ENCODE measurements at regions not wholly inside any gene's neighbourhood (a gene's known extent, or its start where the extent isn't known, plus 50 kb on each side); places are given as distances from the start of the nearest gene placed in this dataset.

DNA sequence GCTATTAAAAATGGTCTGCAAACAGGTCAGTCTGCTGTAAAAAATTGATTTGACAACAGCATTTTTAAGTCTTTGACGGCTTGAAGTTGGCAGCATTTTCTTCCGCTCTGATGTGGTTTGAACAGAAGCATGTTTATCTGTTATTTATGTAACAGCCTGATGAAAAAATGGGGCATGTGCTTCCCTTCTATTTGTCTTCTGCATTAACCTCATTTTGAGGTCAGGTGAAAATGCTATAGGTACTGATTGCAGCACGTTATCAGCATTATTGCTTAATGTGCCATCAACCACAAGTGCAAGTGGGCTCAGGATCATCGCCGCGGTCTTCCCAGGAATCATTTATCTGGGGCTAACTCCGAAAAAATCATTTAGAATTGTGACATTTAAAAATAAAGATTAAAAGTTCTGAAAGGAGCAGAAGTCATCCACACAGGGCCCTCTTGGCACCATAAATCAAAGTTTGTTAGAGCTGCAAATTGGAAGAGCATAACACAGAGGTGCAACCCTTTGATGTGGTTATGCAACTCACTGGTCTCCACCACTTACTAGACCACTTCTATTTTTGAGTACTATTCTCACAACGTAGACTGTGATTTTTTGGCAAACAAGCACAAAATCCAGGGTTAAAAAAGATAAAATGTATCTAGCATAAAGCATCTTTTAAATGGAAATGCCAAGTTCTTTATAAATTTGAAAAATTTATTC, 307.7 kb downstream of the MDFIC start:
- TF ChIP-seq, protein P1, sequence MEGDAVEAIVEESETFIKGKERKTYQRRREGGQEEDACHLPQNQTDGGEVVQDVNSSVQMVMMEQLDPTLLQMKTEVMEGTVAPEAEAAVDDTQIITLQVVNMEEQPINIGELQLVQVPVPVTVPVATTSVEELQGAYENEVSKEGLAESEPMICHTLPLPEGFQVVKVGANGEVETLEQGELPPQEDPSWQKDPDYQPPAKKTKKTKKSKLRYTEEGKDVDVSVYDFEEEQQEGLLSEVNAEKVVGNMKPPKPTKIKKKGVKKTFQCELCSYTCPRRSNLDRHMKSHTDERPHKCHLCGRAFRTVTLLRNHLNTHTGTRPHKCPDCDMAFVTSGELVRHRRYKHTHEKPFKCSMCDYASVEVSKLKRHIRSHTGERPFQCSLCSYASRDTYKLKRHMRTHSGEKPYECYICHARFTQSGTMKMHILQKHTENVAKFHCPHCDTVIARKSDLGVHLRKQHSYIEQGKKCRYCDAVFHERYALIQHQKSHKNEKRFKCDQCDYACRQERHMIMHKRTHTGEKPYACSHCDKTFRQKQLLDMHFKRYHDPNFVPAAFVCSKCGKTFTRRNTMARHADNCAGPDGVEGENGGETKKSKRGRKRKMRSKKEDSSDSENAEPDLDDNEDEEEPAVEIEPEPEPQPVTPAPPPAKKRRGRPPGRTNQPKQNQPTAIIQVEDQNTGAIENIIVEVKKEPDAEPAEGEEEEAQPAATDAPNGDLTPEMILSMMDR (conservative IDR thresholded peaks at IDR 0.05): no peak
- TF ChIP-seq EZH2 (IDR thresholded peaks at IDR 0.05; ENCODE audit: low read depth): no peak

Data from PC-9 (cell line).